Coronary artery (tissue), 2 donors: ENCODE measurements at regions not wholly inside any gene's neighbourhood (a gene's known extent, or its start where the extent isn't known, plus 50 kb on each side); places are given as distances from the start of the nearest gene placed in this dataset.

Source experiments
- DNase-seq: peaks from one replicate; pipeline ENCODE4 v3.0.0-alpha.2; 2017; ENCODE audit warnings: low spot score
- H3K27ac ChIP-seq, 2 donors: fragments of 200-600 bp; sonication (generic); one replicate each; pipeline ENCODE4 v1.5.1; 2016 to 2019
- H3K4me3 ChIP-seq: fragments of 200-600 bp; sonication (generic); 2 replicates; pipeline ENCODE4 v1.5.1; 2016; ENCODE audit warnings: mild to moderate bottlenecking, moderate library complexity
- TF ChIP-seq, protein P1 (sequence below): fragments of 200-600 bp; sonication (generic); IDR thresholded peaks from one replicate; pipeline ENCODE4 v1.5.1; 2019; ENCODE audit warnings: antibody characterized with exemption

DNA sequence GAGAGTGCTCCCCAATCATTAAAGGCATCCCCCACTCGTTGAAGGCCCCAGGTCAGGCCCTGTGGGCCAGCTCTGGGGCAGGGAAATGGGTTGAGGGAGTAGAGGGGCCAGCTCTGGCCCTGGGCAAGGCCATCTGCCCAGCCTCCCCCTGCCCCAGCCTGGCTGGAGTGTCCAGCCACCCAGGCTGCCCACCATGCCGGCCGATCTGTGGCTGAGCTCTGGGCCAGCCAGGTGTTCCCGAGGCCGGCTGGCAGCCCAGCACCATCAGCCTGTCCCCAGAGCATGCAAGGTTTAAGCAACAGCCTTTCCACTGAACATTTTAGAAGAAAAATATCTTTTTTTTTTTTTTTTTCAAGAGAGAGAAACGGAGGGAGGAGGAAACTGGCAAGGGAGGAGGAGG is 62.8 kb upstream of the LINGO1 start:
- TF ChIP-seq, protein P1, sequence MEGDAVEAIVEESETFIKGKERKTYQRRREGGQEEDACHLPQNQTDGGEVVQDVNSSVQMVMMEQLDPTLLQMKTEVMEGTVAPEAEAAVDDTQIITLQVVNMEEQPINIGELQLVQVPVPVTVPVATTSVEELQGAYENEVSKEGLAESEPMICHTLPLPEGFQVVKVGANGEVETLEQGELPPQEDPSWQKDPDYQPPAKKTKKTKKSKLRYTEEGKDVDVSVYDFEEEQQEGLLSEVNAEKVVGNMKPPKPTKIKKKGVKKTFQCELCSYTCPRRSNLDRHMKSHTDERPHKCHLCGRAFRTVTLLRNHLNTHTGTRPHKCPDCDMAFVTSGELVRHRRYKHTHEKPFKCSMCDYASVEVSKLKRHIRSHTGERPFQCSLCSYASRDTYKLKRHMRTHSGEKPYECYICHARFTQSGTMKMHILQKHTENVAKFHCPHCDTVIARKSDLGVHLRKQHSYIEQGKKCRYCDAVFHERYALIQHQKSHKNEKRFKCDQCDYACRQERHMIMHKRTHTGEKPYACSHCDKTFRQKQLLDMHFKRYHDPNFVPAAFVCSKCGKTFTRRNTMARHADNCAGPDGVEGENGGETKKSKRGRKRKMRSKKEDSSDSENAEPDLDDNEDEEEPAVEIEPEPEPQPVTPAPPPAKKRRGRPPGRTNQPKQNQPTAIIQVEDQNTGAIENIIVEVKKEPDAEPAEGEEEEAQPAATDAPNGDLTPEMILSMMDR = no peak
- Histone ChIP-seq H3K4me3 (no peak overlapping the region), H3K27ac (no peak overlapping the region)
- DNase-seq = no peak

DNA sequence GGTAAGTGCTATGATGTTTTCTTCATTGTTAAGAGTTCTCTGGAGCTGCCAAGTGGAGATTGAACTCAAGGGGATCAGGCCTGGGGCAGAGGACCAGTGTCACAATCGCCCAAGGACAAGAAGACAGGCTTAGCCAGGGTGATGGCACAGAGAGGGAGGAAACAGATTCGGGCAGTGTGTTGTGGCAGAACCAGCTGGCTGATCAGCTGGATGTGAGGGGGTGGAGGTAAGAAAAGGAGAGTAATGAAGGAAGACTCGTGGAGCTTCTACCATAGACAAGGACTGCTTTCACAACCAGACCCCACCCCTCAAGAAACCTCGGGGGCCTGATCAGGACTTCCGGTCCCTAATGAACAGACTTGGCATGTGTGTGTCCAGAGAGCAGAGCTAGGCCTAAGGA is 60.9 kb upstream of the LINGO1 start:
- Histone ChIP-seq H3K27ac (no peak overlapping the region), H3K4me3 (no peak overlapping the region)
- no peak for DNase-seq
- TF ChIP-seq, protein P1 = no peak

DNA sequence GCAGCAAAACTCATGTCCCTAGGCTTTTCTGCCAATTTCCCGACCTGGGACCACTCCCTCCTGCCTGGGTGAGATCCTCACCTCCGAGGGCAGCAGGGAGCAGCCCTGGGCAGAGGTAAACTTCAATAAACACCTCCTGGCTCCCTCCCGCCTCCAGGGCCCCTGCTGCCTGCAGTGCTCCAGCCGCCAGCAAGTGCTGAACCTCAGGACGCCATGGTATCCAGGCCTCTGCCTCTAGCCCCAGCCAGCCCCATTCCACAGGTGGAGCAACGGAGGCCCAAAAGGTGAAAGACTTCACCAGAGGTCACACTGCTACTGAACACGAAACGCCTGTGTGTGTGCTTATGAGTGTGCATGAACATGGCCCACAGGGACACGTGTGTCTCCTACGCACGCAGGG is 59.9 kb upstream of the LINGO1 start:
- no peak overlapping the region for H3K4me3 ChIP-seq
- DNase-seq = no peak
- no peak overlapping the region for H3K27ac ChIP-seq
- TF ChIP-seq, protein P1 = no peak

DNA sequence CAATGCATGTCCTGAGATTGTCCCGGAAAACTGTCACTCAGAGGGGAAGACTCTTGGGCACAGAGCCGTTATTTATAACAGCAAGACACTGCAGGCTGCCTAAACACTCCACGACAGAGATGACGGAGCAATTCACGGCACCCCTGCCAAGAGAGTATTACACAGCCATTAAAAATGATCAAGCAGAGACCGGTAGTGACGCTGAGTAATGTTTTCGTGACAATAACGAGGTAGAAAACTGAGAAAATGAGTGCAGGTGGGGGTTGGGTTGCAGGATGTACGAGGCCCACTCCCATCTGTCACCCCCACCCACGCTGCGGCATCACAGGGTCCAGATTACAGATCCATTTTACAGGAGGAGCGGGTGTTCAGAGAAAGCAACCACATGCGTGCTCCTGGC is 58.9 kb upstream of the LINGO1 start:
- TF ChIP-seq, protein P1 = no peak
- H3K4me3 ChIP-seq = no peak overlapping the region

DNA sequence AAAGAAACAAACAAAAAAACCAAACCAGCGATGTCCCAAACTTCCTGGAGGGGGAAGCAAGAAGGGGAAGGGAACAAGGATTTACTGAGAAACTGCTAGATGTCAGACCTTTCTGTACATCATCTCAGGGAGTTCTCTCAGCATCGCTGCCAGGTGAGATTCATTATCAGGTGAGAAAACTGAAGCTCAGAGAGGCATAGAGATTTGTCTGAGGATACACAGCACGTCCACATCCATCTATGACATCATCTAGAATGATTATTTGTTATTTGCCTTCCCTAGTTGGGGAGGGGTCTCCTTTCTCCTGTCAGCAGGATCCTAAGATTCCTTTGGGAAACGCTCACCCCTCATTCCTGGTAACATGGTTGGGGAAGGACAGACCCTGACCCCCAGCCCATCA is 57.1 kb upstream of the LINGO1 start:
- TF ChIP-seq, protein P1 = no peak
- H3K4me3 ChIP-seq = no peak overlapping the region
- DNase-seq = no peak
- no peak overlapping the region for H3K27ac ChIP-seq

More for the DNA sequence above, 58.9 kb upstream of the LINGO1 start:
- no peak for DNase-seq
- H3K27ac ChIP-seq = no peak overlapping the region

DNA sequence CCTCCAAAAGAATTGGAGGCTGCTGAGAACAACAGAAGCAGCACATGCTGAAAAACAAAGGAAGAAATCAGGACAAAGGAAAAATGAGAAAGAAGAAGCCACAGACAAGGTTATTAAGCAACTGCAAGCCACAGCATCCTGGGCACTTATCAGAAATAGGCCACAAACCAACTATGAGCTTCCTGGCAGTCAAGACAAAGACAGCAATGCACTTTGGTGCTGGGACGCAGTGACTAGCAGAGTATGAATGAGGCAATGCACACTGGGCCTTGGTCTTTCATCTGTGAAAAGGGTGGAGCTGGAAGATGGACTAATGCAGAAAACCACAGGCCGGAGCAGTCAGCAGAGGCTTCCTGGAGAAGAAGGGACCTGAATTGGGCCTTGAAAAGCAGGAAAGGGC is 56.0 kb upstream of the LINGO1 start:
- TF ChIP-seq, protein P1 = no peak

DNA sequence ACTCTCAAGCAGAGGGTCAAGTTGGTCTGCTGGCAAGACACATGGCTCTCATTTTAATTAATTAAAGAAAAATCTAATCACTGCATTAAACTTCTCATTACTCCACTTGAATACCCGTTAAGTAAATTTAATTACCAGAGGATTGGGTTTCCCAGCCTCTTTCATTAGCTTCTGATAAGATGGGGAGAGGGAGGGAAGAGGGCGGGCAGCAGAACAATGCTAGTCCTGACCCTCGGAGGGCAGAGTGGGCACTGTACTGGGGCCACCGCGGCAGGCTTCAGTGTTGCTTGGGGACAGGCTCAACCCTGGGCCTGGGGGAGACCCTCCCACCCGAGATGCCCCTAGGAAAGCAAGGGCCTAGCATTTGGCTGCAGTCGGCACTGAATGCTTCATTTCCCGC is 55.6 kb upstream of the LINGO1 start:
- no peak for DNase-seq
- TF ChIP-seq, protein P1 = no peak
- Histone ChIP-seq H3K4me3 (no peak overlapping the region), H3K27ac (no peak overlapping the region)

More for the DNA sequence above, 56.0 kb upstream of the LINGO1 start:
- no peak overlapping the region for H3K4me3 ChIP-seq
- no peak for DNase-seq
- no peak overlapping the region for H3K27ac ChIP-seq
